Prostate gland (tissue), 2 donors: ENCODE measurements at regions not wholly inside any gene's neighbourhood (a gene's known extent, or its start where the extent isn't known, plus 50 kb on each side); places are given as distances from the start of the nearest gene placed in this dataset.

ENCODE experiments used
- CTCF ChIP-seq, 4 experiments: fragments of 200-600 bp in 2 of 4; fragments of 450-650 bp in 2 of 4; sonication (generic) in 2 of 4; IDR thresholded peaks; 1 replicate in 3 of 4; 2 replicates in 1 of 4; pipeline ENCODE4 v1.5.1; 2016 to 2019; ENCODE audit warnings: antibody characterized with exemption in 4 of 4, mild to moderate bottlenecking in 2 of 4, moderate library complexity in 2 of 4
- POLR2A ChIP-seq: fragments of 450-650 bp; IDR thresholded peaks from one replicate; pipeline ENCODE4 v1.6.1; 2016; ENCODE audit warnings: antibody characterized with exemption, mild to moderate bottlenecking
- POLR2AphosphoS5 ChIP-seq: sonication (generic); formaldehyde crosslinking; IDR thresholded peaks from one replicate; pipeline ENCODE4 v1.6.1; 2017; ENCODE audit warnings: antibody characterized with exemption

DNA sequence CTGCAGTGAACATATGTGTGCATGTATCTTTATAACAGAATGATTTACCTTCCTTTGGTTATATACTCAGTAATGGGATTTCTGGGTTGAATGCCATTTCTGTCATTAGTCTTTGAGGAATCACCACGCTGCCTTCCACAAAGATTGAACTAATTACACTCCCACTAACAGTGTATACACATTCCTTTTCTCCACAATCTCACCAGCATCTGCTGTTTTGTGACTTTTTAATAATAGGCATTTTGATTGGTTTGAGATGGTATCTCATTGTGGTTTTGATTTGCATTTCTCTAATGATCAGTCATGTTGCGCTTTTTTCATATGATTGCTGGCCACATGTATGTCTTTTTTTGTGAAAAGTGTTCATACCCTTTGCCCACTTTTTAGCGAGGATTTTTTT, 680.5 kb downstream of the PTPRC start:
- TF ChIP-seq POLR2AphosphoS5 (no peak), CTCF (IDR thresholded peaks at IDR 0.05) (no peak), POLR2A (no peak)
